Breast epithelium (tissue), 3 donors: ENCODE measurements at regions not wholly inside any gene's neighbourhood (a gene's known extent, or its start where the extent isn't known, plus 50 kb on each side); places are given as distances from the start of the nearest gene placed in this dataset.
"Not testable (repeated sequence)": the region's sequence is repeated elsewhere in the genome, so short reads cannot be mapped to it uniquely, and the experiment has no call there.

Source experiments
- POLR2A ChIP-seq: fragments of 450-650 bp; IDR thresholded peaks from one replicate; pipeline ENCODE4 v1.6.1; 2016; ENCODE audit warnings: antibody characterized with exemption, mild to moderate bottlenecking, moderate library complexity
- TF ChIP-seq, protein P1 (sequence below), 3 donors: fragments of 450-650 bp; IDR thresholded peaks; one replicate each; pipeline ENCODE4 v1.5.1; 2016 to 2017; ENCODE audit warnings: antibody characterized with exemption in 3 of 3, mild to moderate bottlenecking in 3 of 3, moderate library complexity in 3 of 3

DNA sequence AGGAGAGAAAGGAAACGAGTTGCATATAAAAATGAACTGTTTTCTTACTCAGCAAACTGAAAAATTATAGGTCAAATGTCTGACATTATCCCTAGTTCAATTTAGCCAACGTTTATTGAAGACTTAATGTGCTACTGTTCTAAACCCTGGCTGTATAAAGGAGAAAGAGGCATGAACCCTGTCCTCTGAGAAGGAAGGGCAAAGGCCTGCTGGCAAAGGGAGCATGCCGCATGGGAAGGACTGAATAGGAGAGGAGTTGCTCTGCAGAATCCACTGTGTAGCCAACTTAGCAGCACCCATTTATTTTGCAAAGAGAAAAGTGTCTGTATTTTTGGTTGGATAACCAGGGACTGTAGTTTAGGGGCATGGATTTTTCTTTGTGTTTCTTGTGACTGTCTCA lies 132.5 kb downstream of the GOSR1 start:
- TF ChIP-seq, protein P1, sequence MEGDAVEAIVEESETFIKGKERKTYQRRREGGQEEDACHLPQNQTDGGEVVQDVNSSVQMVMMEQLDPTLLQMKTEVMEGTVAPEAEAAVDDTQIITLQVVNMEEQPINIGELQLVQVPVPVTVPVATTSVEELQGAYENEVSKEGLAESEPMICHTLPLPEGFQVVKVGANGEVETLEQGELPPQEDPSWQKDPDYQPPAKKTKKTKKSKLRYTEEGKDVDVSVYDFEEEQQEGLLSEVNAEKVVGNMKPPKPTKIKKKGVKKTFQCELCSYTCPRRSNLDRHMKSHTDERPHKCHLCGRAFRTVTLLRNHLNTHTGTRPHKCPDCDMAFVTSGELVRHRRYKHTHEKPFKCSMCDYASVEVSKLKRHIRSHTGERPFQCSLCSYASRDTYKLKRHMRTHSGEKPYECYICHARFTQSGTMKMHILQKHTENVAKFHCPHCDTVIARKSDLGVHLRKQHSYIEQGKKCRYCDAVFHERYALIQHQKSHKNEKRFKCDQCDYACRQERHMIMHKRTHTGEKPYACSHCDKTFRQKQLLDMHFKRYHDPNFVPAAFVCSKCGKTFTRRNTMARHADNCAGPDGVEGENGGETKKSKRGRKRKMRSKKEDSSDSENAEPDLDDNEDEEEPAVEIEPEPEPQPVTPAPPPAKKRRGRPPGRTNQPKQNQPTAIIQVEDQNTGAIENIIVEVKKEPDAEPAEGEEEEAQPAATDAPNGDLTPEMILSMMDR (IDR thresholded peaks at IDR 0.05), result not testable (repeated sequence)
- TF ChIP-seq POLR2A, result not testable (repeated sequence)
